ENCODE measurements at regions not wholly inside any gene's neighbourhood (a gene's known extent, or its start where the extent isn't known, plus 50 kb on each side); places are given as distances from the start of the nearest gene placed in this dataset.

DNA sequence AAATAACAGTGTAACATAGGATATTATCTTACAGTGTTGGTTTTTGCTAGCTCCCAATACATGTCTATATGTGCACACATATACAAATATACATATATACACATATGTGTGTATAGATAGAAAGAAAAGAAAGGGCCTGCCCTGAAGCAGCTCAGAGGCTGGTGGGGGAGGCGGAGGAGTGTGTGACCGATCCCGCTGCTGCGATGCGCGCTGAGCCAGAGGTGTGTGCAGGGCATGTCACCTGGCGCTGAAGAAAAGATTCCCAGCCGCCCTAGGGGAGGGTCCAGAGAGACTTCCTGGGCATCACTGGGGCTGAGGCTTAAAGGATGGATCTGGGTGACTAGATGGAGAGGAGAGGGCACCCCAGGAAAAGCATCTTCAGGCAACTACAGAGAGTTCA lies 110.2 kb downstream of the FAM50B start:
- TF ChIP-seq, protein P1, sequence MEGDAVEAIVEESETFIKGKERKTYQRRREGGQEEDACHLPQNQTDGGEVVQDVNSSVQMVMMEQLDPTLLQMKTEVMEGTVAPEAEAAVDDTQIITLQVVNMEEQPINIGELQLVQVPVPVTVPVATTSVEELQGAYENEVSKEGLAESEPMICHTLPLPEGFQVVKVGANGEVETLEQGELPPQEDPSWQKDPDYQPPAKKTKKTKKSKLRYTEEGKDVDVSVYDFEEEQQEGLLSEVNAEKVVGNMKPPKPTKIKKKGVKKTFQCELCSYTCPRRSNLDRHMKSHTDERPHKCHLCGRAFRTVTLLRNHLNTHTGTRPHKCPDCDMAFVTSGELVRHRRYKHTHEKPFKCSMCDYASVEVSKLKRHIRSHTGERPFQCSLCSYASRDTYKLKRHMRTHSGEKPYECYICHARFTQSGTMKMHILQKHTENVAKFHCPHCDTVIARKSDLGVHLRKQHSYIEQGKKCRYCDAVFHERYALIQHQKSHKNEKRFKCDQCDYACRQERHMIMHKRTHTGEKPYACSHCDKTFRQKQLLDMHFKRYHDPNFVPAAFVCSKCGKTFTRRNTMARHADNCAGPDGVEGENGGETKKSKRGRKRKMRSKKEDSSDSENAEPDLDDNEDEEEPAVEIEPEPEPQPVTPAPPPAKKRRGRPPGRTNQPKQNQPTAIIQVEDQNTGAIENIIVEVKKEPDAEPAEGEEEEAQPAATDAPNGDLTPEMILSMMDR (IDR thresholded peaks at IDR 0.05) = no peak
- no peak for TF ChIP-seq POLR2A (IDR thresholded peaks at IDR 0.05)
